SK-N-SH (cell line): ENCODE measurements at regions not wholly inside any gene's neighbourhood (a gene's known extent, or its start where the extent isn't known, plus 50 kb on each side); places are given as distances from the start of the nearest gene placed in this dataset.

Source experiments
- CHD2 ChIP-seq: fragments of 150-350 bp; IDR thresholded peaks from 2 replicates; pipeline ENCODE4 v1.6.1; 2018; ENCODE audit warnings: low read length; ENCODE audit not compliant: partially characterized antibody
- EP300 ChIP-seq, 2 experiments: IDR thresholded peaks; 2 replicates each; pipeline versions ENCODE4 v1.4.0 to v1.6.1; 2012; ENCODE audit warnings: borderline replicate concordance in 1 of 2, low read depth in 1 of 2, low read length in 1 of 2
- FOSL2 ChIP-seq: IDR thresholded peaks from 2 replicates; pipeline ENCODE4 v1.4.0; 2012; ENCODE audit warnings: low read depth, mild to moderate bottlenecking, moderate library complexity, borderline replicate concordance
- FOXJ3 ChIP-seq: sonication (generic); formaldehyde crosslinking; IDR thresholded peaks from 2 replicates; pipeline ENCODE4 v1.5.1; 2020; ENCODE audit warnings: mild to moderate bottlenecking, missing genetic modification reagents
- FOXM1 ChIP-seq: IDR thresholded peaks from 2 replicates; pipeline ENCODE4 v1.4.0; 2012; ENCODE audit warnings: low read depth, mild to moderate bottlenecking
- NFIC ChIP-seq: IDR thresholded peaks from 2 replicates; pipeline ENCODE4 v1.4.0; 2012; ENCODE audit warnings: borderline replicate concordance
- POLR2AphosphoS5 ChIP-seq: IDR thresholded peaks from 2 replicates; pipeline ENCODE4 v1.6.1; 2012; ENCODE audit warnings: low read depth, low read length
- RAD21 ChIP-seq: IDR thresholded peaks from 2 replicates; pipeline ENCODE4 v1.6.1; 2012; ENCODE audit warnings: mild to moderate bottlenecking, low read length
- RXRA ChIP-seq: IDR thresholded peaks from 2 replicates; pipeline ENCODE4 v1.4.0; 2012; ENCODE audit warnings: low read depth, mild to moderate bottlenecking, borderline replicate concordance
- SIN3A ChIP-seq: IDR thresholded peaks from 2 replicates; pipeline ENCODE4 v1.6.1; 2012; ENCODE audit warnings: low read depth, mild to moderate bottlenecking, low read length, moderate library complexity, borderline replicate concordance
- TF ChIP-seq, protein P1 (sequence below): fragments of 200-600 bp; sonication (generic); IDR thresholded peaks from 2 replicates; pipeline ENCODE4 v1.6.1; 2017; ENCODE audit warnings: antibody characterized with exemption, mild to moderate bottlenecking, moderate library complexity
- TF ChIP-seq, protein P2 (sequence below): IDR thresholded peaks from 2 replicates; pipeline ENCODE4 v1.4.0; 2012; ENCODE audit warnings: low read depth, borderline replicate concordance
- TF ChIP-seq, protein P3 (sequence below): fragments of 150-350 bp; IDR thresholded peaks from 2 replicates; pipeline ENCODE4 v1.6.1; 2016; ENCODE audit warnings: mild to moderate bottlenecking, low read depth, low read length

DNA sequence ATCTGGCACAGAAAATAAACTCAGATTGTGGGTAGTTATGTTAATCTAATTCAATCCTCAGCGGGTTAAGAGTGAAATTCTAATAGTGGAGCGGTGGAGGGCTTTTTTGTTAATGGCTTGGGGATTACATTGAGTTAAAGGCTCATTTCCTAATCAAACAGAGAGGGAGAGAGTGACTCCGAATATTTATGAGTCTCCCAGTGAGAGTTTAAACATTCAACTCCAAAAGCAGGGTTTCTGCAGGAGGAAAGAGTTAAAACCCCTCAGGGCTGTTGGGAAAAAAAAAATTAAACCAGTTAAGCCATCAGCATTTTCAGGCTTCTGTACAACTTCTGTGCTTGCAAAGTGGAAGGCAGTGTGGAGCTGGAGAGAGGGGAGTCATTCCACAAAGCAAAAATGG is 62.1 kb upstream of the ESRRB start:
- TF ChIP-seq RAD21 (no peak), SIN3A (no peak), FOSL2 (no peak), FOXJ3 (CRISPR knock-in tag) (no peak), FOXM1 (no peak), POLR2AphosphoS5 (no peak), CHD2 (no peak), EP300 (IDR thresholded peaks at IDR 0.05; ENCODE audit: borderline replicate concordance in 1 of 2, low read depth in 1 of 2, low read length in 1 of 2) (no peak), NFIC (no peak), RXRA (no peak)
- TF ChIP-seq, protein P1, sequence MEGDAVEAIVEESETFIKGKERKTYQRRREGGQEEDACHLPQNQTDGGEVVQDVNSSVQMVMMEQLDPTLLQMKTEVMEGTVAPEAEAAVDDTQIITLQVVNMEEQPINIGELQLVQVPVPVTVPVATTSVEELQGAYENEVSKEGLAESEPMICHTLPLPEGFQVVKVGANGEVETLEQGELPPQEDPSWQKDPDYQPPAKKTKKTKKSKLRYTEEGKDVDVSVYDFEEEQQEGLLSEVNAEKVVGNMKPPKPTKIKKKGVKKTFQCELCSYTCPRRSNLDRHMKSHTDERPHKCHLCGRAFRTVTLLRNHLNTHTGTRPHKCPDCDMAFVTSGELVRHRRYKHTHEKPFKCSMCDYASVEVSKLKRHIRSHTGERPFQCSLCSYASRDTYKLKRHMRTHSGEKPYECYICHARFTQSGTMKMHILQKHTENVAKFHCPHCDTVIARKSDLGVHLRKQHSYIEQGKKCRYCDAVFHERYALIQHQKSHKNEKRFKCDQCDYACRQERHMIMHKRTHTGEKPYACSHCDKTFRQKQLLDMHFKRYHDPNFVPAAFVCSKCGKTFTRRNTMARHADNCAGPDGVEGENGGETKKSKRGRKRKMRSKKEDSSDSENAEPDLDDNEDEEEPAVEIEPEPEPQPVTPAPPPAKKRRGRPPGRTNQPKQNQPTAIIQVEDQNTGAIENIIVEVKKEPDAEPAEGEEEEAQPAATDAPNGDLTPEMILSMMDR: no peak
- TF ChIP-seq, protein P2, sequence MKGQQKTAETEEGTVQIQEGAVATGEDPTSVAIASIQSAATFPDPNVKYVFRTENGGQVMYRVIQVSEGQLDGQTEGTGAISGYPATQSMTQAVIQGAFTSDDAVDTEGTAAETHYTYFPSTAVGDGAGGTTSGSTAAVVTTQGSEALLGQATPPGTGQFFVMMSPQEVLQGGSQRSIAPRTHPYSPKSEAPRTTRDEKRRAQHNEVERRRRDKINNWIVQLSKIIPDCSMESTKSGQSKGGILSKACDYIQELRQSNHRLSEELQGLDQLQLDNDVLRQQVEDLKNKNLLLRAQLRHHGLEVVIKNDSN: no peak
- TF ChIP-seq, protein P3, sequence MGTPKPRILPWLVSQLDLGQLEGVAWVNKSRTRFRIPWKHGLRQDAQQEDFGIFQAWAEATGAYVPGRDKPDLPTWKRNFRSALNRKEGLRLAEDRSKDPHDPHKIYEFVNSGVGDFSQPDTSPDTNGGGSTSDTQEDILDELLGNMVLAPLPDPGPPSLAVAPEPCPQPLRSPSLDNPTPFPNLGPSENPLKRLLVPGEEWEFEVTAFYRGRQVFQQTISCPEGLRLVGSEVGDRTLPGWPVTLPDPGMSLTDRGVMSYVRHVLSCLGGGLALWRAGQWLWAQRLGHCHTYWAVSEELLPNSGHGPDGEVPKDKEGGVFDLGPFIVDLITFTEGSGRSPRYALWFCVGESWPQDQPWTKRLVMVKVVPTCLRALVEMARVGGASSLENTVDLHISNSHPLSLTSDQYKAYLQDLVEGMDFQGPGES: no peak
